ENCODE measurements at regions not wholly inside any gene's neighbourhood (a gene's known extent, or its start where the extent isn't known, plus 50 kb on each side); places are given as distances from the start of the nearest gene placed in this dataset.
"Not testable (repeated sequence)": the region's sequence is repeated elsewhere in the genome, so short reads cannot be mapped to it uniquely, and the experiment has no call there.

DNA sequence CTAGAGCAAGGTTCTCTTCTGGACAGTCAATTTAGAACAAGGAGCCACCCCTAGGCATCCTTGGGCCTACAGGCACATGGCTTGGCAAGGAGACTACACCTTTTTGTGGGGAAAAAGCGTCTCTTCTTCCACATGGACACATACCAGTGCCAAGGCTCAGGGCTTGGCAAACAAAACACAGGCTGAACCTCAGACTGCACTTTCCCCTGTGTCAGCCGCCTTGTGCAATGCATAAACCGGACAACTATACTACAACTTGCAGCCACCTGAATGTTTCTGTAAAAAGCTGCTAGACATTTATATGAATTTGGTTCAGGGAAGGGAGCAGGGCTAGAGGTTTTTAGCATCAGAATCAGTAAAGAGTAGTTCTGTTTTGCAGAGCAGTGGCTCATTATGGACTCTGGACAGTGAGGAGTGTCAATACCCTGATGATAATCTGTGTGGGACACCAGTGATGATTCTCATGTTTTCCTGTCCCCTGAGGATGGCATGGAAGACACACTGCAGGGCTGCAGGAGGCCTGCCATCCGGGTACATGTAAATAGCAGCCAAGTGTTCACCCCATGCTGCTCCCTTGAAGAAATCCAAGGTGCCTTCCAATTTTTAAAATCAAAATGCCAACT lies 118.9 kb downstream of the GATA3 start:
- no peak for DNase-seq (ENCODE audit: extremely low read depth in 1 of 2, low read depth in 1 of 2)

GRCh38 chr10:8173866-8174243 lies 119.4 kb downstream of the GATA3 start:
- no peak for DNase-seq (ENCODE audit: extremely low read depth in 1 of 2, low read depth in 1 of 2)

- no peak for DNase-seq (ENCODE audit: extremely low read depth in 1 of 2, low read depth in 1 of 2)
Observed at GRCh38 chr10:8174762-8175161, 120.3 kb downstream of the GATA3 start.

- DNase-seq (ENCODE audit: extremely low read depth in 1 of 2, low read depth in 1 of 2) = not testable (repeated sequence)
Observed at GRCh38 chr10:8177526-8177925, 123.0 kb downstream of the GATA3 start.

DNA sequence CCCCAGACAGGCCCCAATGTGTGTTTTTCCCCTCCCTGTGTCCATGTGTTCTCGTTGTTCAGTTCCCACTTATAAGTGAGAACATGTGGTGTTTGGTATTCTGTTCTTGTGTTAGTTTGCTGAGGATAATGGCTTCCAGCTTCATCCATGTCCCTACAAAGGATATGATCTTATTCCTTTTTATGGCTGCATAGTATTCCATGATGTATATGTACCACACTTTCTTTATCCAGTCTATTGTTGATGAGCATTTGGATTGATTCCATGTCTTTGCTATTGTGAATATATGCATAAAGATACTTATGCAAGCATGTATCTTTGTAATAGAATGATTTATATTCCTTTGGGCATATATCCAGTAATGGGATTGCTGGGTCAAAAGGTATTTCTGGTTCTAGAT lies 125.3 kb downstream of the GATA3 start:
- DNase-seq (ENCODE audit: extremely low read depth in 1 of 2, low read depth in 1 of 2) = not testable (repeated sequence)

DNA sequence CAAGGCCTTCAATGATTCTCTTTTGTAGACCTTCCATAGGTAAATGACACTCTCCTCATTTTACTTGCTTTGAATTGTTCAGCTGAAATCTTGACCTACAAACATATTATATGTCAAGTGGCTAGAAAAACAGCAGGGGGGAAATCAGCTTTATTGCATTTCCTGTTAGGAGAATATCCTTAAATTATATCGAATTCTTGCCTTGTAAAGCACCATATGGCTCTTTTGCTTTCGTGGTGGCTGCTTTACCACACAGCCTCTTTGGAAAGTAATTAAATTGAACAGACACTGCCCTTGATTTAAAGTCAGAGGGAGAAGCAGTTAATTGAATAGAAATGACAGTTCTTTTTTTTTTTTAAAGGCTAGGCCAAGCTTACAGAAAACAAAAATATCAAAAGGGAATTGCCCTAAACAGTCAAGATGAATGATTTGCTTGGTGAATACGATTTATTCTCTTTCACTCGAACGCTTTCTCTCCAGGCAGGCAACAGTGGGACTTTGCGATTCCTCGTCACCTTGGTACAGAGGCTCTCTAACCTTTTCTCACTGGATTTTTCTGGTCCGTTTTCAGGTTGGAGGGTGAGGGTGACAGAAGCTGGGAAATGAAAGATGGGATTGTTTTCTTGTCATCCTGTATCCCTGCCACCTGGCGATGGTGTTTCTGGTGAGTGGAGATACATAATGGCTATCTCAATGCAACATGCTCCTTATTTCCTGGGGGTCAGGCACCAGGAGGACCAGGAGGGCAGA lies 126.0 kb downstream of the GATA3 start:
- no peak for DNase-seq (ENCODE audit: extremely low read depth in 1 of 2, low read depth in 1 of 2)

- no peak for DNase-seq (ENCODE audit: extremely low read depth in 1 of 2, low read depth in 1 of 2)
Observed at GRCh38 chr10:8181496-8182157, 127.1 kb downstream of the GATA3 start.

- no peak for DNase-seq (ENCODE audit: extremely low read depth in 1 of 2, low read depth in 1 of 2)
Observed at GRCh38 chr10:8182806-8183205, 128.3 kb downstream of the GATA3 start.

DNA sequence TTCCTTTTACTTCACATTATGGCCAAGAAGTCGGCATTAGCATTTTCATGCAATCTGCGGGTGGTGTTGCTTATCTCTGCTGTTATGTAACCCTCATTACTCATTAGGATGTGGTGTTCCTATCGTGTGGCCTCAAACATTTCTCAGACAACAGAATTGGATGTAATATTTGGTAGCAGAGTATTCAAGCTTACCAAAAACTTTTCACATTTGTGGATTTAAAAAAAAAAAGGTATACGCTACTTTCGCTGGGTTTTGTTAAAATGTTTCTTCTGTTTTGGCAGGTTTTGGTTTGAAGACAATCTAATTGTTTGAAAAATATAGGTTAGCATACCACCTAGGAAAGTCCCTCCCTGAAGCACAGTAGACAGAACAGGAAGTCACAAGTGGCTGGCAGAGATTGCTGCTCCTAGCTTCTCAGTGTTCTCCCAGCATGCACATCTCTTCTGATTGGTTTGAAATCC lies 128.8 kb downstream of the GATA3 start:
- DNase-seq (ENCODE audit: extremely low read depth in 1 of 2, low read depth in 1 of 2) = no peak

- no peak for DNase-seq (ENCODE audit: extremely low read depth in 1 of 2, low read depth in 1 of 2)
Observed at GRCh38 chr10:8187171-8187666, 132.7 kb downstream of the GATA3 start.

GRCh38 chr10:8189458-8189857 lies 135.0 kb downstream of the GATA3 start:
- DNase-seq (ENCODE audit: extremely low read depth in 1 of 2, low read depth in 1 of 2) = no peak

GRCh38 chr10:8192301-8192700 lies 137.8 kb downstream of the GATA3 start:
- no peak for DNase-seq (ENCODE audit: extremely low read depth in 1 of 2, low read depth in 1 of 2)

- DNase-seq (ENCODE audit: extremely low read depth in 1 of 2, low read depth in 1 of 2) = no peak
Observed at GRCh38 chr10:8193546-8193945, 139.1 kb downstream of the GATA3 start.

DNA sequence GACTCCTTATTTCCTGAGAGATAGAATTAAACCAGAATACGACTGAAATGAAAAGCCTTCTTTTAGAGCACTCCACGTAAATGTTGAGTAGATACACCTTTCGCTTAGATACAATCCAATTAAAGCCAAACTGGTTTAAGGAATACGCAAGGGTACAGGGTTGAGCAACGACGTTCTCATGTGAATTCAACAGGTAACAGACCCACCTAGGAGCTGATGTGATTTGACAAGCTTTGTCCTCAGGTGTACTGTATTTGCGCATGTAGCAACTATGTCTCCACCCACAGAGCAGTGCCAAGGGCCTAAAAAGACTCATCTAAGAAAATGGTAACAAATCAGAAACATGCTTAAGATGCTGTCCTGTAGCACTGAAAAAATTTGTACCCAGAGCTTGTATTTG lies 139.6 kb downstream of the GATA3 start:
- DNase-seq (ENCODE audit: extremely low read depth in 1 of 2, low read depth in 1 of 2) = no peak

DNA sequence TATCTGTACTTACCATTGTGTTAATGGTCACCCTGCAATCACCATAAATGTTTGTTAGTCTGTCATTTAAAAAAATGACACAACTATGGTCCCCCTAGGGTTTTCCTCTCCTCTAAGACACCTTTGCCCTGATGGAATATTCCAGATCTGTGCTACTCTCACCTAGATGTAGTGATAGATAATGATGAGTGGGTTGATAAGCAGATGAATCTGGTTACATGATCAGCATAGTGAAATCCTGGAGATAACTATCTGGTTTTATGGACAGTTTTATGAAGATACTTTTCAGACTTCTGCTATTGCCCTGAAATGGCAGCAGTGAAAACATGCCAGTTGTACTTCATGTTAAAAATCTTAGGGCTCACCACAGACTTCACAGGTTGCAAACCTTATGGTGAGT lies 152.4 kb downstream of the GATA3 start:
- DNase-seq (ENCODE audit: extremely low read depth in 1 of 2, low read depth in 1 of 2) = no peak

GRCh38 chr10:8211631-8212030 lies 157.1 kb downstream of the GATA3 start:
- no peak for DNase-seq (ENCODE audit: extremely low read depth in 1 of 2, low read depth in 1 of 2)

DNA sequence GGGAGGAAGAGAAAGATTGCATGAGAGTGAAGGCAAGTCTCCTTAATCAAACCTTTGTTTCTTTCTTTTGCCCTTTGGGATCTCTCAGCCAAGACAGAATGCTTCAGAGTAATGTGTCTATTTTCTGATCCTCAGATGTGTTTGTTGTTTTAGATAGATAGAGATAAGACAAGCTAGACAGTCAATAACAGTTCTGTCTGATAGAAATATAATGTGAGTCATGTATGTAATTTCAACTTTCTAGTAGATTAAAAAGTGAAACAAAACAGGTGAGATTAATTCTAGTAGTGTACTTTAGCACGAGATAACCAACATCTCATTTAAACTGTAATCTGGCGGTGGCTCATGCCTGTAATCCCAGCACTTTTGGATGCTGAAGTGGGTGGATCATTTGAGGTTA lies 159.2 kb downstream of the GATA3 start:
- DNase-seq (ENCODE audit: extremely low read depth in 1 of 2, low read depth in 1 of 2) = no peak

DNA sequence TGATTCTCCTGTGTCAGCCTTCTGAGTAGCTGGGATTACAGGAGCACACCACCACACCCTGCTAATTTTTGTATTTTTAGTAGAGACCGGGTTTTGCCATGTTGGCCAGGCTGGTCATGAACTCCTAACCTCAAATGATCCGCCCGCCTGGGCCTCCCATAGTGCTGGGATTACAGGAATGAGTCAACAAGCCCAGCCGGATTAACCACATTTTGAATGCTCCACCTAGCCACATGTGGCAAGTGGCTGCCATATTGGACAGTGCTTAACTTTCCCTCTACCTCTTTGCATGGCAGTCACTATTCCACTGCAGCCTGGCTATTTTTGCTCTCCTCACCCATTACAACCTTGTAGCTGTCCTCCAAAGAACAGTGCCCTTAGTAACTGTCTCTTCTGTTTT lies 160.1 kb downstream of the GATA3 start:
- no peak for DNase-seq (ENCODE audit: extremely low read depth in 1 of 2, low read depth in 1 of 2)

- DNase-seq (ENCODE audit: extremely low read depth in 1 of 2, low read depth in 1 of 2) = no peak
Observed at GRCh38 chr10:8216893-8217292, 162.4 kb downstream of the GATA3 start.

GRCh38 chr10:8221451-8221850 lies 167.0 kb downstream of the GATA3 start:
- DNase-seq (ENCODE audit: extremely low read depth in 1 of 2, low read depth in 1 of 2) = no peak

GRCh38 chr10:8224591-8224990 lies 170.1 kb downstream of the GATA3 start:
- DNase-seq (ENCODE audit: extremely low read depth in 1 of 2, low read depth in 1 of 2) = no peak

GRCh38 chr10:8225187-8225586 lies 170.7 kb downstream of the GATA3 start:
- no peak for DNase-seq (ENCODE audit: extremely low read depth in 1 of 2, low read depth in 1 of 2)
